ENCODE measurements at regions not wholly inside any gene's neighbourhood (a gene's known extent, or its start where the extent isn't known, plus 50 kb on each side); places are given as distances from the start of the nearest gene placed in this dataset.

- H3K4me3 ChIP-seq (ENCODE audit: low read depth, low read length): no peak overlapping the region
- ChIA-PET POLR2A (no interaction called here), CTCF (no interaction called here)
- no peak for DNase-seq (ENCODE audit: low read depth, low spot score)
- TF ChIP-seq CTCF (IDR thresholded peaks at IDR 0.05; ENCODE audit: insufficient read depth, low read length, missing control alignments): no peak
These were observed 563.8 kb upstream of the LRRC4C start for GRCh38 chr11:42023267-42023666.

GRCh38 chr11:42025121-42025803 is 565.8 kb upstream of the LRRC4C start:
- no peak overlapping the region for H3K4me3 ChIP-seq (ENCODE audit: low read depth, low read length)
- ChIA-PET POLR2A (no interaction called here), CTCF (no interaction called here)
- DNase-seq (ENCODE audit: low read depth, low spot score): no peak
- no peak for TF ChIP-seq CTCF (IDR thresholded peaks at IDR 0.05; ENCODE audit: insufficient read depth, low read length, missing control alignments)

GRCh38 chr11:42034826-42035225 is 575.4 kb upstream of the LRRC4C start:
- no peak for DNase-seq (ENCODE audit: low read depth, low spot score)
- ChIA-PET CTCF (interaction anchor here (1.0 kb wide), 1 partner anchor 14 kb away, joined by 3 read pairs; no protein-coding TSS in a partner anchor), POLR2A (no interaction called here)
- no peak for TF ChIP-seq CTCF (IDR thresholded peaks at IDR 0.05; ENCODE audit: insufficient read depth, low read length, missing control alignments)
- no peak overlapping the region for H3K4me3 ChIP-seq (ENCODE audit: low read depth, low read length)

- no peak for DNase-seq (ENCODE audit: low read depth, low spot score)
- no peak for TF ChIP-seq CTCF (IDR thresholded peaks at IDR 0.05; ENCODE audit: insufficient read depth, low read length, missing control alignments)
- CTCF ChIA-PET: no interaction called here
- POLR2A ChIA-PET: no interaction called here
- no peak overlapping the region for H3K4me3 ChIP-seq (ENCODE audit: low read depth, low read length)
These were observed 576.7 kb upstream of the LRRC4C start for GRCh38 chr11:42036201-42036600.

- DNase-seq (ENCODE audit: low read depth, low spot score): no peak
- no peak overlapping the region for H3K4me3 ChIP-seq (ENCODE audit: low read depth, low read length)
- CTCF ChIA-PET: no interaction called here
- no peak for TF ChIP-seq CTCF (IDR thresholded peaks at IDR 0.05; ENCODE audit: insufficient read depth, low read length, missing control alignments)
- POLR2A ChIA-PET: no interaction called here
These were observed 583.9 kb upstream of the LRRC4C start for GRCh38 chr11:42043312-42043711.

- H3K4me3 ChIP-seq (ENCODE audit: low read depth, low read length): no peak overlapping the region
- ChIA-PET POLR2A (no interaction called here), CTCF (no interaction called here)
- no peak for TF ChIP-seq CTCF (IDR thresholded peaks at IDR 0.05; ENCODE audit: insufficient read depth, low read length, missing control alignments)
- no peak for DNase-seq (ENCODE audit: low read depth, low spot score)
These were observed 588.4 kb upstream of the LRRC4C start for GRCh38 chr11:42047637-42048555.

Measured in AG04449 (cell line).